GM23338 (cell line): ENCODE measurements at regions not wholly inside any gene's neighbourhood (a gene's known extent, or its start where the extent isn't known, plus 50 kb on each side); places are given as distances from the start of the nearest gene placed in this dataset.
"Not testable (repeated sequence)": the region's sequence is repeated elsewhere in the genome, so short reads cannot be mapped to it uniquely, and the experiment has no call there.

Source experiments
- ATAC-seq: fragments of 200-7000 bp; cut with Tn5 transposase; 3 replicates; pipeline ENCODE4 v1.9.1; 2020
- DNase-seq: peaks from one replicate; pipeline ENCODE4 v3.0.0-alpha.2; 2015; ENCODE audit warnings: low spot score
- H2AFZ ChIP-seq: fragments of 200-600 bp; sonication (generic); 2 replicates; pipeline ENCODE4 v1.8.0; 2016; ENCODE audit warnings: antibody characterized with exemption, mild to moderate bottlenecking, moderate library complexity
- H3F3A ChIP-seq: fragments of 200-600 bp; sonication (generic); replicated peaks from 2 replicates; pipeline ENCODE4 v1.8.0; 2017; ENCODE audit warnings: antibody characterized with exemption, mixed run types, low read depth
- H3K27ac ChIP-seq: fragments of 200-600 bp; sonication (generic); 2 replicates; pipeline ENCODE4 v1.6.1; 2016; ENCODE audit warnings: low read depth
- H3K27me3 ChIP-seq: fragments of 200-600 bp; sonication (generic); 2 replicates; pipeline ENCODE4 v1.8.0; 2016; ENCODE audit warnings: mild to moderate bottlenecking, mixed run types, moderate library complexity; ENCODE audit not compliant: insufficient read depth
- H3K36me3 ChIP-seq: fragments of 200-600 bp; sonication (generic); 2 replicates; pipeline ENCODE4 v1.8.0; 2016; ENCODE audit warnings: mild to moderate bottlenecking; ENCODE audit not compliant: insufficient read depth
- H3K4me1 ChIP-seq: fragments of 200-600 bp; sonication (generic); 2 replicates; pipeline ENCODE4 v1.8.0; 2016; ENCODE audit warnings: mild to moderate bottlenecking, moderate library complexity; ENCODE audit not compliant: insufficient read depth
- H3K4me2 ChIP-seq: fragments of 200-600 bp; sonication (generic); 2 replicates; pipeline ENCODE4 v1.7.1; 2017; ENCODE audit warnings: mixed run types
- H3K4me3 ChIP-seq: fragments of 200-600 bp; sonication (generic); 2 replicates; pipeline ENCODE4 v1.6.1; 2016; ENCODE audit warnings: mixed run types
- H3K79me2 ChIP-seq: fragments of 200-600 bp; sonication (generic); replicated peaks from 2 replicates; pipeline ENCODE4 v1.8.0; 2017; ENCODE audit warnings: mild to moderate bottlenecking; ENCODE audit not compliant: insufficient read depth
- H3K9me2 ChIP-seq: fragments of 200-600 bp; sonication (generic); 2 replicates; pipeline ENCODE4 v1.8.0; 2017; ENCODE audit not compliant: insufficient read depth
- H4K20me1 ChIP-seq: fragments of 200-600 bp; sonication (generic); replicated peaks from 2 replicates; pipeline ENCODE4 v1.8.0; 2017; ENCODE audit warnings: mild to moderate bottlenecking; ENCODE audit not compliant: insufficient read depth
- H3K27ac Mint-ChIP-seq: 2 replicates; pipeline ENCODE4 v1.8.0; 2020; ENCODE audit warnings: inconsistent platforms, mild to moderate bottlenecking, moderate library complexity, mixed read lengths
- H3K27me3 Mint-ChIP-seq: 3 replicates; pipeline ENCODE4 v1.8.0; 2022; ENCODE audit warnings: low read depth, mild to moderate bottlenecking, moderate library complexity, mixed read lengths, inconsistent platforms; ENCODE audit not compliant: insufficient read depth, poor library complexity
- H3K36me3 Mint-ChIP-seq: 3 replicates; pipeline ENCODE4 v1.8.0; 2021; ENCODE audit warnings: low read depth, mild to moderate bottlenecking, inconsistent platforms, moderate library complexity, mixed read lengths
- H3K4me1 Mint-ChIP-seq: 3 replicates; pipeline ENCODE4 v1.8.0; 2020; ENCODE audit warnings: mild to moderate bottlenecking, inconsistent platforms, mixed read lengths
- H3K4me3 Mint-ChIP-seq: 3 replicates; pipeline ENCODE4 v1.8.0; 2021; ENCODE audit warnings: moderate library complexity, mild to moderate bottlenecking, inconsistent platforms, mixed read lengths
- H3K9me3 Mint-ChIP-seq: 3 replicates; pipeline ENCODE4 v1.8.0; 2020; ENCODE audit warnings: moderate library complexity, mild to moderate bottlenecking, inconsistent platforms, mixed read lengths
- CREB1 ChIP-seq: fragments of 250-450 bp; sonication (Bioruptor Pico); IDR thresholded peaks from 2 replicates; pipeline ENCODE4 v1.5.0; 2020; ENCODE audit warnings: low read depth, mild to moderate bottlenecking, moderate library complexity
- EZH2 ChIP-seq: fragments of 200-600 bp; sonication (generic); IDR thresholded peaks from one replicate; pipeline ENCODE4 v1.8.0; 2017; ENCODE audit warnings: antibody characterized with exemption, mild to moderate bottlenecking, low read depth; ENCODE audit not compliant: unreplicated experiment
- EZH2phosphoT487 ChIP-seq: fragments of 200-600 bp; sonication (generic); IDR thresholded peaks from one replicate; pipeline ENCODE4 v1.8.1; 2018; ENCODE audit warnings: antibody characterized with exemption; ENCODE audit not compliant: unreplicated experiment
- JUNB ChIP-seq: IDR thresholded peaks from one replicate; pipeline ENCODE4 v1.6.1; 2016; ENCODE audit warnings: antibody characterized with exemption; ENCODE audit not compliant: unreplicated experiment
- NANOG ChIP-seq: IDR thresholded peaks from 2 replicates; pipeline ENCODE4 v1.6.1; 2016; ENCODE audit warnings: antibody characterized with exemption, borderline replicate concordance
- STAT1 ChIP-seq: IDR thresholded peaks from one replicate; pipeline ENCODE4 v1.6.1; 2016; ENCODE audit warnings: antibody characterized with exemption; ENCODE audit not compliant: unreplicated experiment
- ZNF114 ChIP-seq: fragments of 250-450 bp; sonication (Bioruptor Pico); IDR thresholded peaks from 2 replicates; pipeline ENCODE4 v1.5.0; 2020; ENCODE audit warnings: mild to moderate bottlenecking, moderate library complexity
- ZNF331 ChIP-seq: fragments of 250-450 bp; sonication (Bioruptor Pico); IDR thresholded peaks from 2 replicates; pipeline ENCODE4 v1.5.0; 2020; ENCODE audit warnings: low read depth, mild to moderate bottlenecking, moderate library complexity
- TF ChIP-seq, protein P1 (sequence below), 2 experiments: fragments of 200-600 bp in 1 of 2; sonication (generic) in 1 of 2; conservative IDR thresholded peaks; 2 replicates each; pipeline versions ENCODE4 v1.5.1 to v1.6.1; 2016 to 2017; ENCODE audit warnings: antibody characterized with exemption in 2 of 2, low read depth in 2 of 2, mild to moderate bottlenecking in 2 of 2, moderate library complexity in 1 of 2
- TF ChIP-seq, protein P2 (sequence below): IDR thresholded peaks from 2 replicates; pipeline ENCODE4 v1.6.1; 2016; ENCODE audit warnings: antibody characterized with exemption
- TF ChIP-seq, protein P3 (sequence below): IDR thresholded peaks from one replicate; pipeline ENCODE4 v1.6.1; 2018; ENCODE audit warnings: antibody characterized with exemption; ENCODE audit not compliant: unreplicated experiment

- TF ChIP-seq, protein P1, sequence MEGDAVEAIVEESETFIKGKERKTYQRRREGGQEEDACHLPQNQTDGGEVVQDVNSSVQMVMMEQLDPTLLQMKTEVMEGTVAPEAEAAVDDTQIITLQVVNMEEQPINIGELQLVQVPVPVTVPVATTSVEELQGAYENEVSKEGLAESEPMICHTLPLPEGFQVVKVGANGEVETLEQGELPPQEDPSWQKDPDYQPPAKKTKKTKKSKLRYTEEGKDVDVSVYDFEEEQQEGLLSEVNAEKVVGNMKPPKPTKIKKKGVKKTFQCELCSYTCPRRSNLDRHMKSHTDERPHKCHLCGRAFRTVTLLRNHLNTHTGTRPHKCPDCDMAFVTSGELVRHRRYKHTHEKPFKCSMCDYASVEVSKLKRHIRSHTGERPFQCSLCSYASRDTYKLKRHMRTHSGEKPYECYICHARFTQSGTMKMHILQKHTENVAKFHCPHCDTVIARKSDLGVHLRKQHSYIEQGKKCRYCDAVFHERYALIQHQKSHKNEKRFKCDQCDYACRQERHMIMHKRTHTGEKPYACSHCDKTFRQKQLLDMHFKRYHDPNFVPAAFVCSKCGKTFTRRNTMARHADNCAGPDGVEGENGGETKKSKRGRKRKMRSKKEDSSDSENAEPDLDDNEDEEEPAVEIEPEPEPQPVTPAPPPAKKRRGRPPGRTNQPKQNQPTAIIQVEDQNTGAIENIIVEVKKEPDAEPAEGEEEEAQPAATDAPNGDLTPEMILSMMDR (conservative IDR thresholded peaks at IDR 0.05; ENCODE audit: low read depth in 2 of 2): no peak
- TF ChIP-seq NANOG: no peak
- no peak for TF ChIP-seq EZH2
- no peak for TF ChIP-seq JUNB
- no peak for TF ChIP-seq ZNF331
- TF ChIP-seq ZNF114 (CRISPR knock-in tag): no peak
- TF ChIP-seq CREB1: no peak
- TF ChIP-seq EZH2phosphoT487: no peak
- TF ChIP-seq, protein P2, sequence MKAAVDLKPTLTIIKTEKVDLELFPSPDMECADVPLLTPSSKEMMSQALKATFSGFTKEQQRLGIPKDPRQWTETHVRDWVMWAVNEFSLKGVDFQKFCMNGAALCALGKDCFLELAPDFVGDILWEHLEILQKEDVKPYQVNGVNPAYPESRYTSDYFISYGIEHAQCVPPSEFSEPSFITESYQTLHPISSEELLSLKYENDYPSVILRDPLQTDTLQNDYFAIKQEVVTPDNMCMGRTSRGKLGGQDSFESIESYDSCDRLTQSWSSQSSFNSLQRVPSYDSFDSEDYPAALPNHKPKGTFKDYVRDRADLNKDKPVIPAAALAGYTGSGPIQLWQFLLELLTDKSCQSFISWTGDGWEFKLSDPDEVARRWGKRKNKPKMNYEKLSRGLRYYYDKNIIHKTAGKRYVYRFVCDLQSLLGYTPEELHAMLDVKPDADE: no peak
Observed at GRCh38 chr6:169115632-169116031, 138.0 kb downstream of the THBS2 start (continued).

GRCh38 chr6:169114632-169115031, 139.0 kb downstream of the THBS2 start:
- not testable (repeated sequence) for H3K4me2 ChIP-seq, H3F3A ChIP-seq, H3K27ac ChIP-seq, DNase-seq, H3K27ac Mint-ChIP-seq, H3K36me3 ChIP-seq, H2AFZ ChIP-seq, H3K4me3 Mint-ChIP-seq, H4K20me1 ChIP-seq, ATAC-seq, H3K27me3 Mint-ChIP-seq, H3K27me3 ChIP-seq, H3K4me3 ChIP-seq, H3K79me2 ChIP-seq
- H3K9me2 ChIP-seq: peaks cover 13% of the 10 kb centered on the region; the same call in 1 of the 2 replicates
- peaks cover 12% of the 10 kb centered on the region for H3K36me3 Mint-ChIP-seq
- peaks cover 26% of the 10 kb centered on the region for H3K4me1 Mint-ChIP-seq
- peaks cover 11% of the 10 kb centered on the region; the same call in 1 of the 2 replicates for H3K4me1 ChIP-seq
- peaks cover 12% of the 10 kb centered on the region for H3K9me3 Mint-ChIP-seq

DNA sequence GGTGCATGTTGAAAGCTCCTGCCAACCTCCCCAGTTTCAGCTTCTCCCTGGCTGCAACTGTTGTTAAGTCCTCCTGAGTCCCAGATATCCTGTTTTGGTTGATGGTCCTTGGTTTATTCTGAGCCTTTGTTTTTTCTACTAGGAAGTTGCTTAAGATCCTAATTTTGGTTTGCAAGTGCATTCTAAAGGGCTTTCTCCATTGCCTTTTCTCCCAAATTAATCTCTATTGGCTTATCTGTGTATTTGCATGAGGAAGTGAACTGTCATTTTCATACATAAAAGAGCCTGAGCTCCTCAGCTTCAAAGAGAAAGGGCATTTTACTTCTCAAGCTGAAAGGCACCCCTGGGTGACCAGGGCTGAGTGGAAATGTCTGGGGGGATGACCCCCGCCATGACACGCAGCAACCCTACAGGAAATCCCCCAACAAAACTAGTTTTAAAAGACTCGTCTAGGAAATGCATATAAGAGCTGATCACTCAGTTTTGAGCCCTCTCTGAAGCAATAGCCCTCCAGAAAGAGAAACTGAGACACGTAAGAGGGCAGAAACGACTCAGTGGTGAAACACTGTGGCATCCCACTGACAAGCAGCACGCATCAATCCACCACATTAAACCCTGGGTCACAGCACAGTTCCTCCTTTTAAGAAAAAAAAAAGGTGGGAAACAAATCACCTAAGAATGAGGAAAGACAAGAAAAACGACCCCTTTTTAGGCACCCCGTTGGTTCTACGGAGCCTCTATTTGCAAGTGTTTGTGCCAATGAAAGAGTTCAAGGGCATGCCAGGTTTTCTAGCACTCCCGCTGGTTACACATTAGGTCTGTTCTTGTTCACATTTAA, 140.9 kb downstream of the THBS2 start:
- TF ChIP-seq, protein P3, sequence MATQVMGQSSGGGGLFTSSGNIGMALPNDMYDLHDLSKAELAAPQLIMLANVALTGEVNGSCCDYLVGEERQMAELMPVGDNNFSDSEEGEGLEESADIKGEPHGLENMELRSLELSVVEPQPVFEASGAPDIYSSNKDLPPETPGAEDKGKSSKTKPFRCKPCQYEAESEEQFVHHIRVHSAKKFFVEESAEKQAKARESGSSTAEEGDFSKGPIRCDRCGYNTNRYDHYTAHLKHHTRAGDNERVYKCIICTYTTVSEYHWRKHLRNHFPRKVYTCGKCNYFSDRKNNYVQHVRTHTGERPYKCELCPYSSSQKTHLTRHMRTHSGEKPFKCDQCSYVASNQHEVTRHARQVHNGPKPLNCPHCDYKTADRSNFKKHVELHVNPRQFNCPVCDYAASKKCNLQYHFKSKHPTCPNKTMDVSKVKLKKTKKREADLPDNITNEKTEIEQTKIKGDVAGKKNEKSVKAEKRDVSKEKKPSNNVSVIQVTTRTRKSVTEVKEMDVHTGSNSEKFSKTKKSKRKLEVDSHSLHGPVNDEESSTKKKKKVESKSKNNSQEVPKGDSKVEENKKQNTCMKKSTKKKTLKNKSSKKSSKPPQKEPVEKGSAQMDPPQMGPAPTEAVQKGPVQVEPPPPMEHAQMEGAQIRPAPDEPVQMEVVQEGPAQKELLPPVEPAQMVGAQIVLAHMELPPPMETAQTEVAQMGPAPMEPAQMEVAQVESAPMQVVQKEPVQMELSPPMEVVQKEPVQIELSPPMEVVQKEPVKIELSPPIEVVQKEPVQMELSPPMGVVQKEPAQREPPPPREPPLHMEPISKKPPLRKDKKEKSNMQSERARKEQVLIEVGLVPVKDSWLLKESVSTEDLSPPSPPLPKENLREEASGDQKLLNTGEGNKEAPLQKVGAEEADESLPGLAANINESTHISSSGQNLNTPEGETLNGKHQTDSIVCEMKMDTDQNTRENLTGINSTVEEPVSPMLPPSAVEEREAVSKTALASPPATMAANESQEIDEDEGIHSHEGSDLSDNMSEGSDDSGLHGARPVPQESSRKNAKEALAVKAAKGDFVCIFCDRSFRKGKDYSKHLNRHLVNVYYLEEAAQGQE: no peak
- TF ChIP-seq STAT1 (no peak), ZNF331 (no peak)
- TF ChIP-seq, protein P2: no peak
- H3K27ac ChIP-seq: no peak overlapping the region
- no peak overlapping the region for H3K4me3 ChIP-seq
- Mint-ChIP-seq H3K9me3 (peaks cover 24% of the 10 kb centered on the region), H3K36me3 (peaks cover 26% of the 10 kb centered on the region), H3K27ac (no peak overlapping the region), H3K27me3 (peaks cover 4% of the 10 kb centered on the region), H3K4me3 (no peak overlapping the region), H3K4me1 (peaks cover 26% of the 10 kb centered on the region)
- DNase-seq (peak; percentile 17), ATAC-seq (peak; percentile 77)
- no peaks in the 10 kb centered on the region for H3K79me2 ChIP-seq
- H3K4me2 ChIP-seq: peak overlapping the region; percentile 48; the same call in 1 of the 2 replicates
- H3K9me2 ChIP-seq: peaks cover 13% of the 10 kb centered on the region; the same call in 1 of the 2 replicates
- no peaks in the 10 kb centered on the region for H3K36me3 ChIP-seq
- H3F3A ChIP-seq: no peaks in the 10 kb centered on the region
- H2AFZ ChIP-seq: no peak overlapping the region
- peaks cover 11% of the 10 kb centered on the region; the same call in 1 of the 2 replicates for H3K4me1 ChIP-seq
- no peaks in the 10 kb centered on the region for H4K20me1 ChIP-seq
- H3K27me3 ChIP-seq: no peaks in the 10 kb centered on the region
